IMR-90 (cell line): ENCODE measurements at regions not wholly inside any gene's neighbourhood (a gene's known extent, or its start where the extent isn't known, plus 50 kb on each side); places are given as distances from the start of the nearest gene placed in this dataset.

Experiments used
- ATAC-seq: fragments of 200-7000 bp; cut with Tn5 transposase; 2 replicates; pipeline ENCODE4 v1.9.1; 2020; ENCODE audit warnings: low read depth, mild to moderate bottlenecking, moderate library complexity
- BruUV-seq: library from RNA; stranded (reverse); fragments of 400-500 nt; replicated peaks from 2 replicates; lab custom pipeline; 2021; lab: Mats Ljungman, UMichigan
- CTCF ChIA-PET: fragments of 300-600 bp; formaldehyde crosslinking; extraction: SDS; loops from one replicate; lab custom pipeline; 2021; ENCODE audit warnings: antibody characterized with exemption; lab: Yijun Ruan, JAX
- POLR2A ChIA-PET: fragments of 300-600 bp; sonication (Branson Sonifier 250); formaldehyde crosslinking; loops from one replicate; lab custom pipeline; 2022; ENCODE audit warnings: antibody characterized with exemption; ENCODE audit not compliant: unreplicated experiment; lab: Charles Lee
- DNase-seq: peaks from one replicate; pipeline ENCODE4 v3.0.0; 2013
- H2AFZ ChIP-seq: replicated peaks from 2 replicates; pipeline ENCODE3; 2013; ENCODE audit warnings: low read length, mild to moderate bottlenecking; ENCODE audit not compliant: poor library complexity
- H2AK5ac ChIP-seq: 2 replicates; pipeline ENCODE4 v1.6.1; 2013; ENCODE audit warnings: low read depth, low read length, inconsistent platforms
- H2AK9ac ChIP-seq: replicated peaks from 2 replicates; pipeline ENCODE3; 2013; ENCODE audit warnings: mild to moderate bottlenecking, low read depth, low read length, moderate library complexity; ENCODE audit not compliant: poor library complexity
- H2BK120ac ChIP-seq: 2 replicates; pipeline ENCODE4 v1.6.1; 2013; ENCODE audit warnings: low read depth, low read length, inconsistent platforms
- H2BK15ac ChIP-seq: 3 replicates; pipeline ENCODE4 v1.6.1; 2013; ENCODE audit warnings: low read depth, low read length, inconsistent platforms
- H2BK20ac ChIP-seq: 2 replicates; pipeline ENCODE4 v1.6.1; 2013; ENCODE audit warnings: low read depth, mild to moderate bottlenecking, inconsistent platforms, low read length, moderate library complexity
- H2BK5ac ChIP-seq: 2 replicates; pipeline ENCODE4 v1.6.1; 2013; ENCODE audit warnings: mild to moderate bottlenecking, low read depth, low read length, inconsistent platforms; ENCODE audit not compliant: poor library complexity, severe bottlenecking
- H3K14ac ChIP-seq: replicated peaks from 2 replicates; pipeline ENCODE4 v1.6.1; 2013; ENCODE audit warnings: low read depth, low read length, inconsistent platforms
- H3K18ac ChIP-seq: 2 replicates; pipeline ENCODE4 v1.6.1; 2013; ENCODE audit warnings: low read depth, low read length, control low read depth
- H3K23ac ChIP-seq: 2 replicates; pipeline ENCODE4 v1.6.1; 2013; ENCODE audit warnings: low read depth, low read length, inconsistent platforms
- H3K27ac ChIP-seq: 2 replicates; pipeline ENCODE4 v1.5.1; 2013; ENCODE audit warnings: mild to moderate bottlenecking, control low read depth, low read length; ENCODE audit not compliant: insufficient read depth
- H3K27me3 ChIP-seq: 2 replicates; pipeline ENCODE4 v1.6.1; 2013; ENCODE audit warnings: low read length; ENCODE audit not compliant: control insufficient read depth, insufficient read depth
- H3K36me3 ChIP-seq: 2 replicates; pipeline ENCODE4 v1.6.1; 2013; ENCODE audit warnings: low read length, mixed read lengths; ENCODE audit not compliant: control insufficient read depth, insufficient read depth
- H3K4ac ChIP-seq: 2 replicates; pipeline ENCODE4 v1.6.1; 2013; ENCODE audit warnings: low read depth, low read length, inconsistent platforms
- H3K4me1 ChIP-seq: 2 replicates; pipeline ENCODE4 v1.6.1; 2013; ENCODE audit warnings: low read length, mixed read lengths; ENCODE audit not compliant: control insufficient read depth, insufficient read depth
- H3K4me2 ChIP-seq: 2 replicates; pipeline ENCODE4 v1.6.1; 2013; ENCODE audit warnings: low read depth, mild to moderate bottlenecking, control low read depth, low read length, moderate library complexity
- H3K4me3 ChIP-seq: 2 replicates; pipeline ENCODE4 v1.5.1; 2013; ENCODE audit warnings: low read depth, mild to moderate bottlenecking, control low read depth, low read length, moderate library complexity; ENCODE audit not compliant: insufficient read depth
- H3K56ac ChIP-seq: 2 replicates; pipeline ENCODE4 v1.6.1; 2013; ENCODE audit warnings: low read length, inconsistent platforms; ENCODE audit not compliant: insufficient read depth; ENCODE audit errors: extremely low read depth
- H3K79me1 ChIP-seq, 2 experiments: 2 replicates each; pipeline ENCODE4 v1.6.1; 2013; ENCODE audit warnings: low read length in 2 of 2, inconsistent platforms in 1 of 2, low read depth in 1 of 2
- H3K9ac ChIP-seq: 2 replicates; pipeline ENCODE4 v1.6.1; 2013; ENCODE audit warnings: low read depth, low read length, control low read depth
- H3K9me1 ChIP-seq: 2 replicates; pipeline ENCODE4 v1.6.1; 2013; ENCODE audit warnings: low read length, inconsistent platforms; ENCODE audit not compliant: insufficient read depth
- H3K9me3 ChIP-seq: 2 replicates; pipeline ENCODE4 v1.6.1; 2013; ENCODE audit warnings: low read length; ENCODE audit not compliant: control insufficient read depth, insufficient read depth
- H4K20me1 ChIP-seq: 2 replicates; pipeline ENCODE4 v1.6.1; 2013; ENCODE audit warnings: low read length, inconsistent platforms; ENCODE audit not compliant: insufficient read depth
- H4K5ac ChIP-seq: 2 replicates; pipeline ENCODE4 v1.6.1; 2013; ENCODE audit warnings: mild to moderate bottlenecking, low read depth, low read length, control low read depth
- H4K8ac ChIP-seq, 2 experiments: 2 replicates each; pipeline ENCODE4 v1.6.1; 2013; ENCODE audit warnings: low read depth in 2 of 2, low read length in 2 of 2, control low read depth in 1 of 2, inconsistent platforms in 1 of 2
- H4K91ac ChIP-seq: 2 replicates; pipeline ENCODE4 v1.6.1; 2013; ENCODE audit warnings: low read depth, low read length, inconsistent platforms; ENCODE audit not compliant: insufficient read depth
- BHLHE40 ChIP-seq: fragments of 150-350 bp; IDR thresholded peaks from 2 replicates; pipeline ENCODE4 v1.6.1; 2016; ENCODE audit warnings: mild to moderate bottlenecking, low read depth, low read length
- CEBPB ChIP-seq: IDR thresholded peaks from 2 replicates; pipeline ENCODE4 v1.6.1; 2012; ENCODE audit warnings: low read depth, low read length, improper control_type of control experiment
- CHD1 ChIP-seq: IDR thresholded peaks from 2 replicates; pipeline ENCODE4 v1.6.1; 2012; ENCODE audit warnings: low read depth, low read length, improper control_type of control experiment
- FOS ChIP-seq: fragments of 150-350 bp; IDR thresholded peaks from 2 replicates; pipeline ENCODE4 v1.6.1; 2016; ENCODE audit warnings: low read depth, low read length
- MXI1 ChIP-seq: IDR thresholded peaks from 2 replicates; pipeline ENCODE4 v1.6.1; 2012; ENCODE audit warnings: low read depth, mild to moderate bottlenecking, low read length, moderate library complexity, borderline replicate concordance
- NFE2L2 ChIP-seq: fragments of 150-350 bp; IDR thresholded peaks from 2 replicates; pipeline ENCODE4 v1.6.1; 2016; ENCODE audit warnings: low read depth, mild to moderate bottlenecking, low read length
- POLR2A ChIP-seq: IDR thresholded peaks from 2 replicates; pipeline ENCODE4 v1.6.1; 2012; ENCODE audit warnings: mild to moderate bottlenecking, low read depth, low read length
- RAD21 ChIP-seq: IDR thresholded peaks from 2 replicates; pipeline ENCODE4 v1.6.1; 2012; ENCODE audit warnings: low read length, improper control_type of control experiment
- RCOR1 ChIP-seq: IDR thresholded peaks from 2 replicates; pipeline ENCODE4 v1.6.1; 2012; ENCODE audit warnings: mild to moderate bottlenecking, low read length, improper control_type of control experiment; ENCODE audit not compliant: insufficient replicate concordance
- RFX5 ChIP-seq: IDR thresholded peaks from 2 replicates; pipeline ENCODE4 v1.8.0; 2012; ENCODE audit warnings: low read depth, mild to moderate bottlenecking, low read length, moderate library complexity
- SMC3 ChIP-seq: fragments of 150-350 bp; IDR thresholded peaks from 2 replicates; pipeline ENCODE4 v1.6.1; 2016; ENCODE audit warnings: low read depth, mild to moderate bottlenecking, antibody characterized with exemption, low read length, moderate library complexity
- WGBS, 2 experiments: methylation state at CpG; one replicate each; pipeline versions ENCODE4 v1.1.5 to v1.1.7; 2013; ENCODE audit warnings: missing lambda C conversion rate in 2 of 2; ENCODE audit not compliant: insufficient read length in 1 of 2; ENCODE audit errors: extremely low coverage in 2 of 2; 5-methylcytosine and 5-hydroxymethylcytosine counted together
- dilution Hi-C: fragments of 300-500 bp; cut with HindIII; formaldehyde crosslinking; loops from one replicate; pipeline ENCODE4 v1.14.3; 2018; ENCODE audit warnings: low sequenced_read_pairs; ENCODE audit not compliant: unreplicated experiment
- in situ Hi-C: fragments of 300-500 bp; cut with MboI; formaldehyde crosslinking; loops from 3 replicates; pipeline ENCODE4 v1.14.3; 2019; ENCODE audit warnings: low sequenced_read_pairs, inconsistent platforms, mixed read lengths
- intact Hi-C: fragments of 100-400 bp; cut with micrococcal nuclease; formaldehyde crosslinking; loops from 2 replicates; pipeline ENCODE4 v1.10.0; 2022
- TF ChIP-seq, protein P1 (sequence below): fragments of 150-350 bp; IDR thresholded peaks from 2 replicates; pipeline ENCODE4 v1.6.1; 2016; ENCODE audit warnings: low read depth, mild to moderate bottlenecking, low read length, moderate library complexity, borderline replicate concordance
- TF ChIP-seq, protein P2 (sequence below): fragments of 150-350 bp; IDR thresholded peaks from 2 replicates; pipeline ENCODE4 v1.6.1; 2017; ENCODE audit warnings: mild to moderate bottlenecking, antibody characterized with exemption, low read length, low read depth
- TF ChIP-seq, protein P3 (sequence below): conservative IDR thresholded peaks from 2 replicates; pipeline ENCODE4 v1.5.1; 2012; ENCODE audit warnings: mild to moderate bottlenecking, low read depth, low read length, improper control_type of control experiment

DNA sequence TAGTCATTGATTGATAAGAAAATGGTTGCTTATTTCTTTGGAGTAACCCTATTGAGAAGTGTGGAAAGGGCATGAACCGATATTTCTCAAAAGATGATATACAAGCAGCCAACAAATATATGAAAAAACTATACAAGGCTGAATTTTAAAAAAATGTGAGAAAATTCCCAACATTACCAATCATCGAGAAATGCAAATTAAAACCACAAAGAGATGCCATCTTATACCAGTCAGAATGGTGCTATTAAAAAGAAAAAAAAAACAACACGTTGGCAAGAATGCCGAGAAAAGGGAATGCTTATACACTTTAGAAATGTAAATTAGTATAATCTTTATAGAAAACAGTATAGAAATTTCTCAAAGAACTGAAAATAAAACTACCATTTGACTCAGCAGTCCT, 77.7 kb upstream of the ROBO1 start:
- H2BK5ac ChIP-seq: no peak overlapping the region
- 0 out of 2 replicates have a peak, but pooled peaks cover 2% of the 10 kb centered on the region for H3K9me3 ChIP-seq
- WGBS, 2 experiments: no CpG with 5 or more reads among the region's 4 CpGs
- no peak overlapping the region for H3K9ac ChIP-seq
- H3K27ac ChIP-seq: no peak overlapping the region
- no peak overlapping the region for H2AK9ac ChIP-seq
- no peak overlapping the region for H2BK120ac ChIP-seq
- H2BK20ac ChIP-seq: no peak overlapping the region
- H4K5ac ChIP-seq: no peak overlapping the region
- CTCF ChIA-PET: no interaction called here
- DNase-seq (no peak), ATAC-seq (no peak)
- H2BK15ac ChIP-seq: no peak overlapping the region
- intact Hi-C loops (no loop called here), in situ Hi-C loops (no loop called here), dilution Hi-C loops (no loop called here)
- H2AFZ ChIP-seq: no peak overlapping the region
- H3K23ac ChIP-seq: no peak overlapping the region
- no peak overlapping the region for H3K4ac ChIP-seq
- no peaks in the 10 kb centered on the region for H3K9me1 ChIP-seq
- no peaks in the 10 kb centered on the region for H3K27me3 ChIP-seq
- no peak overlapping the region for H4K8ac ChIP-seq
- H3K36me3 ChIP-seq: no peaks in the 10 kb centered on the region
- H3K56ac ChIP-seq: no peak overlapping the region
- no peak overlapping the region for H3K4me3 ChIP-seq
- H2AK5ac ChIP-seq: no peak overlapping the region
- TF ChIP-seq SMC3 (no peak), RFX5 (no peak), CHD1 (no peak), CEBPB (no peak), MXI1 (no peak), NFE2L2 (no peak), BHLHE40 (no peak), RAD21 (no peak), POLR2A (no peak), RCOR1 (no peak), FOS (no peak)
- TF ChIP-seq, protein P1, sequence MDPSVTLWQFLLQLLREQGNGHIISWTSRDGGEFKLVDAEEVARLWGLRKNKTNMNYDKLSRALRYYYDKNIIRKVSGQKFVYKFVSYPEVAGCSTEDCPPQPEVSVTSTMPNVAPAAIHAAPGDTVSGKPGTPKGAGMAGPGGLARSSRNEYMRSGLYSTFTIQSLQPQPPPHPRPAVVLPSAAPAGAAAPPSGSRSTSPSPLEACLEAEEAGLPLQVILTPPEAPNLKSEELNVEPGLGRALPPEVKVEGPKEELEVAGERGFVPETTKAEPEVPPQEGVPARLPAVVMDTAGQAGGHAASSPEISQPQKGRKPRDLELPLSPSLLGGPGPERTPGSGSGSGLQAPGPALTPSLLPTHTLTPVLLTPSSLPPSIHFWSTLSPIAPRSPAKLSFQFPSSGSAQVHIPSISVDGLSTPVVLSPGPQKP: no peak
- TF ChIP-seq, protein P2, sequence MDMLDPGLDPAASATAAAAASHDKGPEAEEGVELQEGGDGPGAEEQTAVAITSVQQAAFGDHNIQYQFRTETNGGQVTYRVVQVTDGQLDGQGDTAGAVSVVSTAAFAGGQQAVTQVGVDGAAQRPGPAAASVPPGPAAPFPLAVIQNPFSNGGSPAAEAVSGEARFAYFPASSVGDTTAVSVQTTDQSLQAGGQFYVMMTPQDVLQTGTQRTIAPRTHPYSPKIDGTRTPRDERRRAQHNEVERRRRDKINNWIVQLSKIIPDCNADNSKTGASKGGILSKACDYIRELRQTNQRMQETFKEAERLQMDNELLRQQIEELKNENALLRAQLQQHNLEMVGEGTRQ: no peak
- TF ChIP-seq, protein P3, sequence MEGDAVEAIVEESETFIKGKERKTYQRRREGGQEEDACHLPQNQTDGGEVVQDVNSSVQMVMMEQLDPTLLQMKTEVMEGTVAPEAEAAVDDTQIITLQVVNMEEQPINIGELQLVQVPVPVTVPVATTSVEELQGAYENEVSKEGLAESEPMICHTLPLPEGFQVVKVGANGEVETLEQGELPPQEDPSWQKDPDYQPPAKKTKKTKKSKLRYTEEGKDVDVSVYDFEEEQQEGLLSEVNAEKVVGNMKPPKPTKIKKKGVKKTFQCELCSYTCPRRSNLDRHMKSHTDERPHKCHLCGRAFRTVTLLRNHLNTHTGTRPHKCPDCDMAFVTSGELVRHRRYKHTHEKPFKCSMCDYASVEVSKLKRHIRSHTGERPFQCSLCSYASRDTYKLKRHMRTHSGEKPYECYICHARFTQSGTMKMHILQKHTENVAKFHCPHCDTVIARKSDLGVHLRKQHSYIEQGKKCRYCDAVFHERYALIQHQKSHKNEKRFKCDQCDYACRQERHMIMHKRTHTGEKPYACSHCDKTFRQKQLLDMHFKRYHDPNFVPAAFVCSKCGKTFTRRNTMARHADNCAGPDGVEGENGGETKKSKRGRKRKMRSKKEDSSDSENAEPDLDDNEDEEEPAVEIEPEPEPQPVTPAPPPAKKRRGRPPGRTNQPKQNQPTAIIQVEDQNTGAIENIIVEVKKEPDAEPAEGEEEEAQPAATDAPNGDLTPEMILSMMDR: no peak
- no peaks in the 10 kb centered on the region for H4K20me1 ChIP-seq
- no peak overlapping the region for H3K14ac ChIP-seq
- no TSS peak for BruUV-seq
- H3K4me2 ChIP-seq: no peak overlapping the region
- H3K18ac ChIP-seq: no peak overlapping the region
- no peaks in the 10 kb centered on the region for H3K79me1 ChIP-seq
- H4K91ac ChIP-seq: no peak overlapping the region
- POLR2A ChIA-PET: interaction anchor here (0.6 kb wide), 1 partner anchor 25 kb away, joined by 10 read pairs; no protein-coding TSS in a partner anchor
- no peaks in the 10 kb centered on the region for H3K4me1 ChIP-seq
